Gastroesophageal sphincter (tissue), 2 donors: ENCODE measurements at regions not wholly inside any gene's neighbourhood (a gene's known extent, or its start where the extent isn't known, plus 50 kb on each side); places are given as distances from the start of the nearest gene placed in this dataset.

ENCODE experiments used
- EP300 ChIP-seq: sonication (generic); formaldehyde crosslinking; IDR thresholded peaks from one replicate; pipeline ENCODE4 v1.6.1; 2017; ENCODE audit warnings: antibody characterized with exemption, mild to moderate bottlenecking
- POLR2A ChIP-seq, 2 donors: fragments of 450-650 bp; IDR thresholded peaks; one replicate each; pipeline ENCODE4 v1.6.1; 2017; ENCODE audit warnings: antibody characterized with exemption in 2 of 2, mild to moderate bottlenecking in 2 of 2, moderate library complexity in 1 of 2

GRCh38 chr10:60650378-60650800, 127.9 kb upstream of the CDK1 start:
- no peak for TF ChIP-seq POLR2A (IDR thresholded peaks at IDR 0.05)
- TF ChIP-seq EP300: no peak
